ENCODE measurements at regions not wholly inside any gene's neighbourhood (a gene's known extent, or its start where the extent isn't known, plus 50 kb on each side); places are given as distances from the start of the nearest gene placed in this dataset.

GRCh38 chr9:29730163-29730562, 2156.9 kb upstream of the C9orf72 start:
- Histone ChIP-seq H2BK15ac (ENCODE audit: low read length) (no peak overlapping the region), H3K14ac (ENCODE audit: insufficient read length) (no peak overlapping the region), H3K4me1 (replicated peaks in 1 of 4; ENCODE audit: control insufficient read depth in 3 of 4, insufficient read depth in 4 of 4, low read length in 3 of 4) (no peaks in the 10 kb centered on the region), H3K9ac (replicated peaks in 1 of 4; ENCODE audit: extremely low read depth in 1 of 4, low read depth in 3 of 4, low read length in 3 of 4) (no peak overlapping the region), H3K18ac (ENCODE audit: extremely low read depth, low read length) (no peak overlapping the region), H3K23ac (ENCODE audit: insufficient read length) (no peak overlapping the region), H4K5ac (ENCODE audit: insufficient read length, low read depth, low read length) (no peak overlapping the region), H3K56ac (replicated peaks; ENCODE audit: insufficient read length, low read depth, low read length) (no peak overlapping the region), H2BK120ac (replicated peaks; ENCODE audit: low read depth, low read length) (no peak overlapping the region), H3K23me2 (ENCODE audit: low read depth, low read length) (no peaks in the 10 kb centered on the region), H3K9me3 (ENCODE audit: insufficient read depth in 2 of 2, low read depth in 1 of 2, low read length in 1 of 2) (no peaks in the 10 kb centered on the region), H3K27ac (ENCODE audit: low read depth, low read length) (no peak overlapping the region), H3K79me2 (ENCODE audit: control insufficient read depth in 1 of 2, insufficient read depth in 2 of 2, low read length in 2 of 2) (no peaks in the 10 kb centered on the region), H3K4me3 (ENCODE audit: extremely low read depth in 1 of 4, insufficient read depth in 2 of 4, low read depth in 3 of 4, low read length in 4 of 4) (no peak overlapping the region), H3K4ac (replicated peaks; ENCODE audit: insufficient read length, low read depth, low read length) (no peak overlapping the region), H2AK5ac (ENCODE audit: low read depth, low read length) (no peak overlapping the region), H3K4me2 (ENCODE audit: insufficient read depth in 1 of 2, low read depth in 2 of 2, low read length in 2 of 2) (no peak overlapping the region), H3K79me1 (ENCODE audit: low read depth, low read length) (no peaks in the 10 kb centered on the region), H2AFZ (ENCODE audit: low read length) (no peak overlapping the region), H2BK5ac (ENCODE audit: low read depth, low read length) (no peak overlapping the region), H2BK12ac (ENCODE audit: low read depth, low read length) (no peak overlapping the region), H3K36me3 (ENCODE audit: control insufficient read depth in 2 of 4, insufficient read depth in 4 of 4, low read length in 3 of 4) (no peaks in the 10 kb centered on the region), H4K91ac (replicated peaks; ENCODE audit: insufficient read length, low read length) (no peak overlapping the region), H3K27me3 (replicated peaks in 1 of 4; ENCODE audit: control insufficient read depth in 3 of 4, extremely low read depth in 1 of 4, insufficient read depth in 3 of 4, low read length in 3 of 4) (no peaks in the 10 kb centered on the region), H4K8ac (ENCODE audit: extremely low read depth, insufficient read depth, low read length) (no peak overlapping the region), H2BK20ac (ENCODE audit: low read length) (no peak overlapping the region), H4K20me1 (replicated peaks in 1 of 2; ENCODE audit: control insufficient read depth in 1 of 2, insufficient read depth in 2 of 2, low read length in 2 of 2) (no peaks in the 10 kb centered on the region)
- FAIRE-seq (no peak), DNase-seq (ENCODE audit: low read depth in 1 of 2, low spot score in 2 of 2) (no peak)
- 95% methylated on average over 1 of the region's 1 CpG; no CpG with 5 or more reads in 1 of the 2 experiments for WGBS, 2 experiments (ENCODE audit: extremely low coverage in 1 of 2, insufficient coverage in 1 of 2, insufficient read length in 1 of 2, insufficient replicate concordance in 2 of 2, low coverage in 1 of 2, low lambda C conversion rate in 2 of 2, missing lambda C conversion rate in 1 of 2)
- POLR2A ChIA-PET (ENCODE audit: partially characterized antibody), result no interaction called here
- CTCF ChIA-PET (ENCODE audit: partially characterized antibody), result interaction anchor here (0.7 kb wide), 2 partner anchors 306 to 1048 kb away, joined by 3 to 5 read pairs; no protein-coding TSS in a partner anchor
- no peak for TF ChIP-seq ATF3 (IDR thresholded peaks at IDR 0.05; ENCODE audit: insufficient read depth, low read depth, low read length)
- TF ChIP-seq NRF1 (IDR thresholded peaks at IDR 0.05; ENCODE audit: low read depth, low read length), result no peak
- no peak for TF ChIP-seq SIN3A (conservative IDR thresholded peaks at IDR 0.05 in 1 of 2, IDR thresholded peaks at IDR 0.05 in 1 of 2; ENCODE audit: low read depth in 1 of 2, low read length in 2 of 2)
- TF ChIP-seq MAX (IDR thresholded peaks at IDR 0.05), result no peak
- no peak for TF ChIP-seq GTF2F1 (IDR thresholded peaks at IDR 0.05; ENCODE audit: borderline replicate concordance, low read depth, low read length)
- TF ChIP-seq CTBP2 (IDR thresholded peaks at IDR 0.05; ENCODE audit: borderline replicate concordance, insufficient read depth, insufficient read length, low read length), result no peak
- TF ChIP-seq, protein P1, sequence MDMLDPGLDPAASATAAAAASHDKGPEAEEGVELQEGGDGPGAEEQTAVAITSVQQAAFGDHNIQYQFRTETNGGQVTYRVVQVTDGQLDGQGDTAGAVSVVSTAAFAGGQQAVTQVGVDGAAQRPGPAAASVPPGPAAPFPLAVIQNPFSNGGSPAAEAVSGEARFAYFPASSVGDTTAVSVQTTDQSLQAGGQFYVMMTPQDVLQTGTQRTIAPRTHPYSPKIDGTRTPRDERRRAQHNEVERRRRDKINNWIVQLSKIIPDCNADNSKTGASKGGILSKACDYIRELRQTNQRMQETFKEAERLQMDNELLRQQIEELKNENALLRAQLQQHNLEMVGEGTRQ (IDR thresholded peaks at IDR 0.05; ENCODE audit: low read length), result no peak
- TF ChIP-seq CBX8 (IDR thresholded peaks at IDR 0.05; ENCODE audit: borderline replicate concordance, low read depth, low read length), result no peak
- TF ChIP-seq RXRA (IDR thresholded peaks at IDR 0.05; ENCODE audit: insufficient read depth, low read depth, low read length), result no peak
- TF ChIP-seq RNF2 (IDR thresholded peaks at IDR 0.05; ENCODE audit: borderline replicate concordance, low read depth, low read length, missing control alignments, poor library complexity, severe bottlenecking), result no peak
